HEK293 (cell line): ENCODE measurements at regions not wholly inside any gene's neighbourhood (a gene's known extent, or its start where the extent isn't known, plus 50 kb on each side); places are given as distances from the start of the nearest gene placed in this dataset.

ENCODE experiments used
- CTCF ChIA-PET: fragments of 350-600 bp; formaldehyde crosslinking; extraction: SDS; loops from one replicate; lab custom pipeline; 2021; ENCODE audit warnings: antibody characterized with exemption; lab: Yijun Ruan, JAX
- POLR2A ChIA-PET: fragments of 300-600 bp; formaldehyde crosslinking; extraction: SDS; loops from one replicate; lab custom pipeline; 2020; ENCODE audit warnings: antibody characterized with exemption, inconsistent platforms; lab: Yijun Ruan, JAX
- H3K27ac ChIP-seq: fragments of 200-500 bp; sonication (Bioruptor generic); 2 replicates; pipeline ENCODE4 v1.5.1; 2014; ENCODE audit warnings: low read depth, low read length, control low read depth, inconsistent platforms; ENCODE audit errors: extremely low read depth
- H3K36me3 ChIP-seq, 2 experiments: fragments of 200-500 bp in 1 of 2; sonication (Bioruptor generic) in 1 of 2; 1 replicate in 1 of 2; 2 replicates in 1 of 2; pipeline ENCODE4 v1.5.1; 2014 to 2017; ENCODE audit warnings: inconsistent platforms in 2 of 2, low read length in 2 of 2; ENCODE audit not compliant: control insufficient read depth in 2 of 2, insufficient read depth in 1 of 2
- H3K4me1 ChIP-seq: fragments of 200-500 bp; sonication (Bioruptor generic); 2 replicates; pipeline ENCODE4 v1.5.1; 2014; ENCODE audit warnings: mild to moderate bottlenecking, low read length, inconsistent platforms; ENCODE audit not compliant: control insufficient read depth, insufficient read depth
- H3K4me3 ChIP-seq: 2 replicates; pipeline ENCODE4 v1.5.1; 2011; ENCODE audit warnings: low read depth, mild to moderate bottlenecking, control low read depth, low read length, moderate library complexity
- H3K9me3 ChIP-seq: fragments of 200-500 bp; sonication (Bioruptor generic); 2 replicates; pipeline ENCODE4 v1.5.1; 2014; ENCODE audit warnings: low read depth, low read length, inconsistent platforms; ENCODE audit not compliant: control insufficient read depth, insufficient read depth
- HOXA7 ChIP-seq: sonication (generic); formaldehyde crosslinking; IDR thresholded peaks from 2 replicates; pipeline ENCODE4 v1.8.1; 2022; ENCODE audit warnings: missing genetic modification reagents, borderline replicate concordance
- IKZF3 ChIP-seq: fragments of 450-650 bp; IDR thresholded peaks from 2 replicates; pipeline ENCODE4 v1.5.0; 2018; ENCODE audit warnings: missing biosample characterization, mild to moderate bottlenecking, missing genetic modification characterization, moderate library complexity
- KLF10 ChIP-seq: fragments of 450-650 bp; IDR thresholded peaks from 2 replicates; pipeline ENCODE4 v1.5.1; 2018; ENCODE audit warnings: missing biosample characterization, mild to moderate bottlenecking, missing genetic modification characterization
- KLF16 ChIP-seq: fragments of 450-650 bp; formaldehyde crosslinking; IDR thresholded peaks from 2 replicates; pipeline ENCODE4 v1.5.1; 2017; ENCODE audit warnings: missing biosample characterization, missing genetic modification characterization
- KLF9 ChIP-seq: fragments of 450-650 bp; formaldehyde crosslinking; IDR thresholded peaks from 2 replicates; pipeline ENCODE4 v1.5.1; 2016; ENCODE audit warnings: missing biosample characterization, missing genetic modification characterization, low read depth
- OVOL3 ChIP-seq: fragments of 450-650 bp; formaldehyde crosslinking; IDR thresholded peaks from 2 replicates; pipeline ENCODE4 v1.5.1; 2016; ENCODE audit warnings: missing biosample characterization, missing genetic modification characterization
- SCRT2 ChIP-seq: fragments of 450-650 bp; formaldehyde crosslinking; IDR thresholded peaks from 2 replicates; pipeline ENCODE4 v1.5.1; 2016; ENCODE audit warnings: missing biosample characterization, missing genetic modification characterization
- ZBTB1 ChIP-seq: fragments of 450-650 bp; formaldehyde crosslinking; IDR thresholded peaks from 2 replicates; pipeline ENCODE4 v1.5.1; 2016; ENCODE audit warnings: missing biosample characterization, missing genetic modification characterization
- ZBTB44 ChIP-seq: fragments of 450-650 bp; IDR thresholded peaks from 2 replicates; pipeline ENCODE4 v1.5.1; 2018; ENCODE audit warnings: missing biosample characterization, mild to moderate bottlenecking, missing genetic modification characterization
- ZNF112 ChIP-seq: fragments of 450-650 bp; formaldehyde crosslinking; IDR thresholded peaks from 2 replicates; pipeline ENCODE4 v1.5.0; 2017; ENCODE audit warnings: missing biosample characterization, missing genetic modification characterization
- ZNF114 ChIP-seq: fragments of 450-650 bp; formaldehyde crosslinking; IDR thresholded peaks from 2 replicates; pipeline ENCODE4 v1.5.0; 2017; ENCODE audit warnings: missing biosample characterization, missing genetic modification characterization
- ZNF133 ChIP-seq: fragments of 450-650 bp; formaldehyde crosslinking; IDR thresholded peaks from 2 replicates; pipeline ENCODE4 v1.5.1; 2016; ENCODE audit warnings: missing biosample characterization, missing genetic modification characterization
- ZNF140 ChIP-seq: fragments of 450-650 bp; formaldehyde crosslinking; IDR thresholded peaks from 2 replicates; pipeline ENCODE4 v1.5.1; 2016; ENCODE audit warnings: missing biosample characterization, missing genetic modification characterization
- ZNF214 ChIP-seq: fragments of 450-650 bp; formaldehyde crosslinking; IDR thresholded peaks from 2 replicates; pipeline ENCODE4 v1.5.1; 2017; ENCODE audit warnings: missing biosample characterization, mild to moderate bottlenecking, missing genetic modification characterization, borderline replicate concordance
- ZNF302 ChIP-seq: fragments of 450-650 bp; formaldehyde crosslinking; IDR thresholded peaks from 2 replicates; pipeline ENCODE4 v1.5.1; 2016; ENCODE audit warnings: missing biosample characterization, missing genetic modification characterization, low read depth
- ZNF354C ChIP-seq: fragments of 450-650 bp; formaldehyde crosslinking; IDR thresholded peaks from 2 replicates; pipeline ENCODE4 v1.5.1; 2016; ENCODE audit warnings: missing biosample characterization, missing genetic modification characterization, low read depth, borderline replicate concordance
- ZNF366 ChIP-seq: fragments of 450-650 bp; formaldehyde crosslinking; conservative IDR thresholded peaks from 2 replicates; pipeline ENCODE4 v1.5.1; 2016; ENCODE audit warnings: missing biosample characterization, missing genetic modification characterization
- ZNF404 ChIP-seq: fragments of 450-650 bp; formaldehyde crosslinking; IDR thresholded peaks from 2 replicates; pipeline ENCODE4 v1.5.1; 2017; ENCODE audit warnings: missing biosample characterization, missing genetic modification characterization
- ZNF544 ChIP-seq: fragments of 450-650 bp; formaldehyde crosslinking; IDR thresholded peaks from 2 replicates; pipeline ENCODE4 v1.5.0; 2017; ENCODE audit warnings: missing biosample characterization, missing genetic modification characterization
- ZNF624 ChIP-seq: fragments of 450-650 bp; formaldehyde crosslinking; IDR thresholded peaks from 2 replicates; pipeline ENCODE4 v1.5.1; 2017; ENCODE audit warnings: missing biosample characterization, missing genetic modification characterization
- ZNF785 ChIP-seq: fragments of 450-650 bp; formaldehyde crosslinking; IDR thresholded peaks from 2 replicates; pipeline ENCODE4 v1.5.1; 2016; ENCODE audit warnings: missing biosample characterization, missing genetic modification characterization
- TF ChIP-seq, protein P1 (sequence below): fragments of 450-650 bp; formaldehyde crosslinking; IDR thresholded peaks from 2 replicates; pipeline ENCODE4 v1.5.1; 2016; ENCODE audit warnings: missing biosample characterization, missing genetic modification characterization
- TF ChIP-seq, protein P2 (sequence below): fragments of 450-650 bp; formaldehyde crosslinking; IDR thresholded peaks from 2 replicates; pipeline ENCODE4 v1.5.1; 2016; ENCODE audit warnings: missing biosample characterization, missing genetic modification characterization
- TF ChIP-seq, protein P3 (sequence below): fragments of 450-650 bp; formaldehyde crosslinking; IDR thresholded peaks from 2 replicates; pipeline ENCODE4 v1.5.1; 2017; ENCODE audit warnings: missing biosample characterization, missing genetic modification characterization
- TF ChIP-seq, protein P4 (sequence below): fragments of 450-650 bp; formaldehyde crosslinking; IDR thresholded peaks from 2 replicates; pipeline ENCODE4 v1.5.1; 2016; ENCODE audit warnings: missing biosample characterization, missing genetic modification characterization

DNA sequence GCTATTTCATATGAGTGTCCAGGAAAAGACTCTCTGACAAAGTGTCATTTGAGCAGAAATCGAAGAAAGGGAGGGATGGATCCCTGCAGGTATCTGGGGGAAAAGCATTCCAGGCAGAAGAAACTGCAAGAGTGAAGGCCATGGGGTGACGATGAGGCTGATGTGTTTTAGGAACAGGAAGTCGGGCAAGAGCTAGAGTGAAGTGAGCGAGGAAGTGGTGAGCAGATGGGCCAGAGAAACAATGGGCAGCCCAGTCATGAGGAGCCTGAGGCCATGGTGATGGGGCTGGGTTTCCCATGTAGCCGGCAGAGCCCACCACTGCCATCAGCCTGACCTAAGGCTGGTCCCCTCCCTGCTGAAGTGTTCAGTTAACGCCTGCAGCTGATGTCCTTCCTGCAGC is 150.2 kb downstream of the TNFSF13B start:
- Histone ChIP-seq H3K36me3 (no peaks in the 10 kb centered on the region), H3K4me3 (no peak overlapping the region), H3K9me3 (no peaks in the 10 kb centered on the region), H3K4me1 (no peaks in the 10 kb centered on the region), H3K27ac (no peak overlapping the region)
- ChIA-PET POLR2A (no interaction called here), CTCF (no interaction called here)
- TF ChIP-seq ZNF302 = no peak
- TF ChIP-seq, protein P1, sequence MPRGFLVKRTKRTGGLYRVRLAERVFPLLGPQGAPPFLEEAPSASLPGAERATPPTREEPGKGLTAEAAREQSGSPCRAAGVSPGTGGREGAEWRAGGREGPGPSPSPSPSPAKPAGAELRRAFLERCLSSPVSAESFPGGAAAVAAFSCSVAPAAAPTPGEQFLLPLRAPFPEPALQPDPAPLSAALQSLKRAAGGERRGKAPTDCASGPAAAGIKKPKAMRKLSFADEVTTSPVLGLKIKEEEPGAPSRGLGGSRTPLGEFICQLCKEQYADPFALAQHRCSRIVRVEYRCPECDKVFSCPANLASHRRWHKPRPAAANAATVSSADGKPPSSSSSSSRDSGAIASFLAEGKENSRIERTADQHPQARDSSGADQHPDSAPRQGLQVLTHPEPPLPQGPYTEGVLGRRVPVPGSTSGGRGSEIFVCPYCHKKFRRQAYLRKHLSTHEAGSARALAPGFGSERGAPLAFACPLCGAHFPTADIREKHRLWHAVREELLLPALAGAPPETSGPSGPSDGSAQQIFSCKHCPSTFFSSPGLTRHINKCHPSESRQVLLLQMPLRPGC (tag by site-specific recombination) = no peak
- no peak for TF ChIP-seq ZNF133
- no peak for TF ChIP-seq ZBTB1 (tag by site-specific recombination)
- no peak for TF ChIP-seq ZNF624 (tag by site-specific recombination)
- no peak for TF ChIP-seq SCRT2 (tag by site-specific recombination)
- TF ChIP-seq, protein P2, sequence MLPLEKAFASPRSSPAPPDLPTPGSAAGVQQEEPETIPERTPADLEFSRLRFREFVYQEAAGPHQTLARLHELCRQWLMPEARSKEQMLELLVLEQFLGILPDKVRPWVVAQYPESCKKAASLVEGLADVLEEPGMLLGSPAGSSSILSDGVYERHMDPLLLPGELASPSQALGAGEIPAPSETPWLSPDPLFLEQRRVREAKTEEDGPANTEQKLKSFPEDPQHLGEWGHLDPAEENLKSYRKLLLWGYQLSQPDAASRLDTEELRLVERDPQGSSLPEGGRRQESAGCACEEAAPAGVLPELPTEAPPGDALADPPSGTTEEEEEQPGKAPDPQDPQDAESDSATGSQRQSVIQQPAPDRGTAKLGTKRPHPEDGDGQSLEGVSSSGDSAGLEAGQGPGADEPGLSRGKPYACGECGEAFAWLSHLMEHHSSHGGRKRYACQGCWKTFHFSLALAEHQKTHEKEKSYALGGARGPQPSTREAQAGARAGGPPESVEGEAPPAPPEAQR (tag by site-specific recombination) = no peak
- no peak for TF ChIP-seq ZBTB44 (tag by site-specific recombination)
- TF ChIP-seq KLF16 (tag by site-specific recombination) = no peak
- TF ChIP-seq ZNF785 = no peak
- no peak for TF ChIP-seq ZNF404 (tag by site-specific recombination)
- no peak for TF ChIP-seq HOXA7 (CRISPR knock-in tag)
- TF ChIP-seq ZNF214 = no peak
- no peak for TF ChIP-seq ZNF114 (tag by site-specific recombination)
- TF ChIP-seq, protein P3, sequence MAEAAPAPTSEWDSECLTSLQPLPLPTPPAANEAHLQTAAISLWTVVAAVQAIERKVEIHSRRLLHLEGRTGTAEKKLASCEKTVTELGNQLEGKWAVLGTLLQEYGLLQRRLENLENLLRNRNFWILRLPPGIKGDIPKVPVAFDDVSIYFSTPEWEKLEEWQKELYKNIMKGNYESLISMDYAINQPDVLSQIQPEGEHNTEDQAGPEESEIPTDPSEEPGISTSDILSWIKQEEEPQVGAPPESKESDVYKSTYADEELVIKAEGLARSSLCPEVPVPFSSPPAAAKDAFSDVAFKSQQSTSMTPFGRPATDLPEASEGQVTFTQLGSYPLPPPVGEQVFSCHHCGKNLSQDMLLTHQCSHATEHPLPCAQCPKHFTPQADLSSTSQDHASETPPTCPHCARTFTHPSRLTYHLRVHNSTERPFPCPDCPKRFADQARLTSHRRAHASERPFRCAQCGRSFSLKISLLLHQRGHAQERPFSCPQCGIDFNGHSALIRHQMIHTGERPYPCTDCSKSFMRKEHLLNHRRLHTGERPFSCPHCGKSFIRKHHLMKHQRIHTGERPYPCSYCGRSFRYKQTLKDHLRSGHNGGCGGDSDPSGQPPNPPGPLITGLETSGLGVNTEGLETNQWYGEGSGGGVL (tag by site-specific recombination) = no peak
- TF ChIP-seq ZNF140 (tag by site-specific recombination) = no peak
- no peak for TF ChIP-seq ZNF354C (tag by site-specific recombination)
- no peak for TF ChIP-seq ZNF544 (tag by site-specific recombination)
- no peak for TF ChIP-seq ZNF112 (tag by site-specific recombination)
- TF ChIP-seq IKZF3 (tag by site-specific recombination) = no peak

DNA sequence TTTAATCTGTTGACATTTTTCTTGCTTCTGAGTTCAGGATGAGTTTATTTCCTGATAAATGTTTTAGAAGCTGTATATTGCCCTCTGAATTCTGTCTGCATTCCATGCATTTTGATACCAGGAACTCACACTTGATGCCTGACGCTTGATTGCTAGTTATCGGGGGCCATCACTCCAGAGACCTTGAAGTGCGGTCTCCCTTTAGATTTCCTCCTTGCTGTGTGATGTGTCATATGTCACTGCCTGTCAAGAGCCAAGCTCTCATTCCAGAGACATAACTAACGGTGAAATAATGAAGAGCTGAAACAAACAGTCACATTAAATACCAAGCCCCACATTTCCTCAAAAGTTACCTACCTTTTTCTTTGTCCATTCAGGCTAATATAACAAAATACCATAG is 155.5 kb downstream of the TNFSF13B start:
- H3K4me3 ChIP-seq = no peak overlapping the region
- no peak overlapping the region for H3K27ac ChIP-seq
- no peaks in the 10 kb centered on the region for H3K4me1 ChIP-seq
- no peaks in the 10 kb centered on the region for H3K36me3 ChIP-seq
- CTCF ChIA-PET = interaction anchor here (0.6 kb wide), 1 partner anchor 601 kb away, joined by 3 read pairs; no protein-coding TSS in a partner anchor
- H3K9me3 ChIP-seq = no peaks in the 10 kb centered on the region
- POLR2A ChIA-PET = no interaction called here
- no peak for TF ChIP-seq ZBTB1 (tag by site-specific recombination)
- TF ChIP-seq, protein P4, sequence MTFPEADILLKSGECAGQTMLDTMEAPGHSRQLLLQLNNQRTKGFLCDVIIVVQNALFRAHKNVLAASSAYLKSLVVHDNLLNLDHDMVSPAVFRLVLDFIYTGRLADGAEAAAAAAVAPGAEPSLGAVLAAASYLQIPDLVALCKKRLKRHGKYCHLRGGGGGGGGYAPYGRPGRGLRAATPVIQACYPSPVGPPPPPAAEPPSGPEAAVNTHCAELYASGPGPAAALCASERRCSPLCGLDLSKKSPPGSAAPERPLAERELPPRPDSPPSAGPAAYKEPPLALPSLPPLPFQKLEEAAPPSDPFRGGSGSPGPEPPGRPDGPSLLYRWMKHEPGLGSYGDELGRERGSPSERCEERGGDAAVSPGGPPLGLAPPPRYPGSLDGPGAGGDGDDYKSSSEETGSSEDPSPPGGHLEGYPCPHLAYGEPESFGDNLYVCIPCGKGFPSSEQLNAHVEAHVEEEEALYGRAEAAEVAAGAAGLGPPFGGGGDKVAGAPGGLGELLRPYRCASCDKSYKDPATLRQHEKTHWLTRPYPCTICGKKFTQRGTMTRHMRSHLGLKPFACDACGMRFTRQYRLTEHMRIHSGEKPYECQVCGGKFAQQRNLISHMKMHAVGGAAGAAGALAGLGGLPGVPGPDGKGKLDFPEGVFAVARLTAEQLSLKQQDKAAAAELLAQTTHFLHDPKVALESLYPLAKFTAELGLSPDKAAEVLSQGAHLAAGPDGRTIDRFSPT (tag by site-specific recombination) = no peak
- no peak for TF ChIP-seq OVOL3 (tag by site-specific recombination)
- no peak for TF ChIP-seq ZNF354C (tag by site-specific recombination)
- TF ChIP-seq ZNF366 = no peak
- TF ChIP-seq KLF9 (tag by site-specific recombination) = no peak
- no peak for TF ChIP-seq KLF10 (tag by site-specific recombination)
- no peak for TF ChIP-seq ZBTB44 (tag by site-specific recombination)
